NCI-H1092 treated with DMSO at 0.1 percent for 48 hours (cell line): ENCODE measurements at regions not wholly inside any gene's neighbourhood (a gene's known extent, or its start where the extent isn't known, plus 50 kb on each side); places are given as distances from the start of the nearest gene placed in this dataset.

ENCODE experiments used
- DNase-seq: peaks from one replicate; lab custom pipeline; 2025; lab: John Stamatoyannopoulos, UW

GRCh38 chr7:54810401-54810800 is 51.4 kb upstream of the SEC61G start:
- no peak for DNase-seq

- no peak for DNase-seq
These were observed 52.2 kb upstream of the SEC61G start for GRCh38 chr7:54811041-54811845.

DNA sequence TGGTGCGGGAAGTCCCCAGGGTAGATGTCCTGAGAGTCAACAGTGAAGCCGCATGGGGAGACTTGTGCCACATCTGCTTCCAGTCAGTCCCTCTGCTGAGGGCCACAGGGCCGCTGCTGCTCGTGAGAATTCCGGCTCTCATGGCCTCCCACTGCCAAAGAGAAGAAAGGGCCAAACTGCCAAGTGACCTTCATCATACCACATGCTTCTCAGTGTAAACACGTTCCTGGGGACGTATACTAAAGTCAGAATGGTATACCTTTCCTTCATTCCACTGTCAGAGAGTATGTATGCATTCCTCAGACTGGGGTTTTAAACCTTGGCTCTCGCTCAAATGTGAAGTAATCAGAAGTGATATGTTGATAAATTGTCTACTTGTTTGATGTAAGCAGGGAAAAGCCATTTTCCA is 52.8 kb upstream of the SEC61G start:
- DNase-seq: no peak

DNA sequence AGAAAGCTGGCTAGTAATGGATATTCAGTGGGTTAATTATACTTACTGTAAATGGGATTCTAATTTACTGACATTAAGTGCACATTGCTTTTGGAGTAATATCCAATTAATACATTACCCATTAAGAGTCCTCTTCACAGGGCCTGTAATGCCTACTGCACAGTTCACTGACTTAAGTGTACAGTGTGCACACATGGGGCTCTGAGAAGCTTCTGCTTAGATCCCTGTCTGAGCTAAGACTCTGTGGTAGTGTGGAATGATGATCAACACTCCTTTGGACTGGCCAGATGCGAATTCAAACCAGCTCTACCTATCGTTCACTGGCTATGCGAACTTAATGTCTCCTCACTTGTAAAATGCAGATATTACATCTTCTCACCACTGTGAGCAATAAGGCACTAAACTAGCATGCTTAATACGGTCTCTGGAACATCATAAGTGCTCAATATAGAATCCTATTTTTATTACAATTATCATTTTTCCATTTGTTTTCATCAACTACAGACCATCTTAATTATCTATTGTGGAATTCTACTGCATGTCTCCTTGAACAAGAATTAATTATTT is 53.8 kb upstream of the SEC61G start:
- no peak for DNase-seq

DNA sequence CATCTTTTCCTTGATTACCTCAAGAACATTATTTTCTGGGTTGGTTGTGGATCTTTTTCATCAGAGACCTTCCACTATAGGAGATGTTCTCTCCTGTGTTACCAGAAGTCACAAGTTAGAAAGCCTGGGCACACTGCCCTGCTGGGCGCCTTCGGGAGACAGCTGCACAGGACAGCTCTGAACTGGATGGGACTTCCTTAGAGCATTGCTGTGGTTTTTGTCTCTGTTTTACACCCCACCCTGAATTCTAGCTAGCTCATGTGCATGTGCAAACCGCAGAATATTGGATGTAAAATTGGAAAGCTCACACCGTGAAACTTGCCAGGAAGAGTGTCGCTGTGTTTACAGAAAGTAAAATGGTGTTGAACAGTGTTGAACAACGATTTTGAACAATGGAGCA is 54.4 kb upstream of the SEC61G start:
- no peak for DNase-seq

DNA sequence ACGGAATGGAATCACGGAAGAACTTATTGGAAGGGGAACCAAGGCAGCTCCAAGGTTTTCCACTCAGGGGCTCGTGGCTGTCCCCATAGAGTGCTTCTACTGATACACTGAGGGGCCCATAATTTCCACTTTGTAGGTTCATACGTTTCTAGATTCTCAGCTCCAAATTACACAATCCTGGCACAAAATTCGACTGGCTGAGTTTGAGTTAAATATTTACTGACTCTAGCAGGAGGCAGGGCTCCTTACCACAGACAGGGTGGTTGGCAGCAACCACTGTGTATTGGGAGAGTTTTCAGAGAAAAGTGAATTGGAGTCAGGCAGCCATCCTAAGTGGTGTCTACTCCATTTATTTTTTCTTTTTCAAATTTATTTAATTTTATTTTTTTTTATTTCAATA is 55.4 kb upstream of the SEC61G start:
- DNase-seq: no peak

DNA sequence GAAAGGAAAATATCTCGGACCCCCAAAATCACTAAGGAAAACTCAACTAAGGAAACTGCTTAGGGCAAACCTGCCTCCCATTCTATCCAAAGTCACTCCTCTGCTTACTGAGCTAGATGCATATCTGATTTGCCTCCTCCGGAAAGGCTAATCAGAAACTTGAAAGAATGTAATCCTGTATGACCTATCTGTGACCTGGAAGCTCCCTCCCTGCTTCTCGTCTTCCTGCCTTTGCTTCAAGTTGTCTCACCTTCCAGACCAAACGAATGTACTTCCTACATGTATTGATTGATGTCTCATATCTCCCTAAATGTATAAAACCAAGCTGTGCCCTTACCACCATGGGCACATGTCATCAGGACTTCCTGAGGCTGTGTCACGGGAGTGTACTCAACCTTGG is 58.1 kb upstream of the SEC61G start:
- no peak for DNase-seq

DNA sequence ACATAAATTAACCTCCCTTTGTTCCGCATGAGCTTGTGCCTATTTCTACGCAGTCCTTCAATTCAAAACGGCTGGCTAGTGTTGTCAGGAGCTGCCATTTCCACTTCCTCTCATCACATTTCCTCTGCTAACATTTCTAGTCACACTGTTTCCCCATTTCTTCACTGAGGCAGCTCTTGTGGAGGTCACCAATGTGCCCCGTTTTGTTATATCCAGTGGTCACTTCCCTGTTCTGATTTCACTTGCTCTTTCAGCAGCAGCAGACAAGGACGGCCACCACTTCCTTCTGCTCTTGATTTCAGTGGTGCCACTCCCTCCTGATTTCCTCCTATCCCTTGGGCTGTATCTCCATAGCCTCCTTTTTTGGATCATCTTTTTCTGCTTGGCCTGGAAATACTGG is 64.8 kb upstream of the SEC61G start:
- DNase-seq: no peak

GRCh38 chr7:54824655-54825054 is 65.6 kb upstream of the SEC61G start:
- DNase-seq: no peak

GRCh38 chr7:54825368-54825767 is 66.4 kb upstream of the SEC61G start:
- DNase-seq: no peak

GRCh38 chr7:54827734-54828133 is 68.7 kb upstream of the SEC61G start:
- DNase-seq: no peak

- no peak for DNase-seq
These were observed 72.1 kb upstream of the SEC61G start for GRCh38 chr7:54831046-54831643.

DNA sequence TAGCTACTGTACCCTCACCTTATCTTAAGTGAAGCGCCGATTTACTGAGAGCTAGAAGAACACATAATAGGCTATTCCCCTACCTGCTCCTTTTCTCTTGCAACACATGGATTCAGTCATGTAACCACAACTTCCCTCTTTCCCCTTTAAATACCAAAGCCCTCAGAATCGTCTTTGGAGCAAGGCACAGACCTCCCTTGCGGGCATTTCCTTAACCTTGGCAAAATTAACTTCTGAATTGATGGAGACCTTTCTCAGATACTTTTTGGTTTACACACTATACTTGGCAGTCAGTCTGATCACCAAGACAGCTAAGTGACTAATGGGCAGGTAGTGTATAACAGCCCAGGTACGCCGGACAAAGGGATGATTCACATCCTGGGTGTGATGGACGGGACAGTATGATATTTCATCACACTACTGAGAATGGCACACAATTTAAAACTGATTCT is 72.7 kb upstream of the SEC61G start:
- DNase-seq: no peak

DNA sequence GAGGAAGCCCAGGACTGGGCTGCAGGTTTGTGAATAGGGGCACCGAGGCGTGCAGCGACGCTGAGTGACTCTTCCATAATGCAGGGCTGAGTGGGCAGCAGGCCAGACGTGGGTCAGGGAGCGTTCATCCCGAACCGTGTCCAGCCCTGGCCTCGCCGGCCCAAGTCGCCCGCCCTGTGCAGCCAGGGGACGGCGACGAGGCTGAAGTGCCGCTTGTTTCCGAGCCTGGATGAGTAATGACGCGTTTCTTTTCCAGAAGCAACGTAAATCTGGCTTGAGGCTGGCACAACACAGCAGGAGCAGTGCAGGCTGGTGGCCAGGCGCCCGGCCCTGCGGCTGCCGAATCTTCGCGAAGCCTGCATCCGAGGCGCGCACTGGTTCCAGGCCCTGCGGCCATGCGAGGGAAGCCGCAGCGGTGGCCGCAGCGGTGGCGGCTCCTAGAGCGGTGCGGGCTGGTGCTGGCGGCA is 74.0 kb upstream of the SEC61G start:
- DNase-seq: peak; percentile 54

GRCh38 chr7:54837168-54837567 is 78.2 kb upstream of the SEC61G start:
- DNase-seq: no peak

DNA sequence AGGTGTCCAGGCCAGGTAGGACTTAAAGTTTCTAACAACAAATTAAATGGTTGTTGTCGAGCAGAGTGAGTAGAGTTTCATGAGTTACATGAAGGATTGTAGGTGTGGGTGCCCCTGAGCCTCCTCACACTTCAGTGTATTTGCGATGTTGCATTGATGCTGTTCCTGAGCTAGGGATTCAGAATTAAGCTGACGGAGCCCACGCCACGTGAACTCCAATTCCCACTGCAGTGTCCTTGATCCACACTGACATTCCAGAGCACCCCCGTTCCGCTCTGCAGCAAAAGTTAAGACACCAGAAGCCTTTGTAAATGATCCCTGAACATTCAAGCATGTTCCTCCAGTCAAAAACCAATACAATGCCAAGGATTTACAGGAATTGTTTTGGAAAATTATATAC is 78.8 kb upstream of the SEC61G start:
- DNase-seq: no peak

- no peak for DNase-seq
These were observed 79.3 kb upstream of the SEC61G start for GRCh38 chr7:54838175-54838910.

DNA sequence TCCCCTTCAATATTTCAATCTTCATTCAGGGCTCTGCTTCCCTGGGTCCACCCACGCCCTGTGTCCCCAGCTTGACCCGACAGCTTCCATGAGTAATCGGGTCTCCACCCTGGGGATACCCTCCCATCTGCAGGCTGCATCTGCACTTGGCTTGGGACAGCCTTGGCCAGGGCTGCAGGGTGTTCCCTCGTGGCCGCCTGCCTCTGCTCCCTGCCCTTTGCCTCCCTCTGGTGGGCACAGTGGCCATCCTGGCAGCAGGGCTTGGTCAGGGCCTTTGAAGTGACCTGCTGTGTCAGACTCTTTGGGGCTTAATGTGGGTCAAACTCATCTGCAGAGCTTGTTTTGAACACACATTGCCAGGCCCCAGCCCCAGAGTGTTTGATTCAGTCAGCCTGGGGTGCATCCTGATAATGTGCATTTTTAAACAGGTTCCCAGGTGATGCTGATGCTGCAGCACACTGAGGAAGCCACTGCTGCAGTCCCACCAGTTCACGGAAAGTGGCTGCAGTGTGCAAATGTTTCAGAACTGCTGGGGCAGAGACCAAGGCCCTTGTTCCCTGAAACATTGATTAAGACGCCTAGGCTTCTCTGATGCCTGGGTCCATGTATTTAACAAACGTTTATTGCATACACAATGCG is 80.7 kb upstream of the SEC61G start:
- peak; percentile 23 for DNase-seq

GRCh38 chr7:54841772-54842697 is 83.0 kb upstream of the SEC61G start:
- peak; percentile 11 for DNase-seq

DNA sequence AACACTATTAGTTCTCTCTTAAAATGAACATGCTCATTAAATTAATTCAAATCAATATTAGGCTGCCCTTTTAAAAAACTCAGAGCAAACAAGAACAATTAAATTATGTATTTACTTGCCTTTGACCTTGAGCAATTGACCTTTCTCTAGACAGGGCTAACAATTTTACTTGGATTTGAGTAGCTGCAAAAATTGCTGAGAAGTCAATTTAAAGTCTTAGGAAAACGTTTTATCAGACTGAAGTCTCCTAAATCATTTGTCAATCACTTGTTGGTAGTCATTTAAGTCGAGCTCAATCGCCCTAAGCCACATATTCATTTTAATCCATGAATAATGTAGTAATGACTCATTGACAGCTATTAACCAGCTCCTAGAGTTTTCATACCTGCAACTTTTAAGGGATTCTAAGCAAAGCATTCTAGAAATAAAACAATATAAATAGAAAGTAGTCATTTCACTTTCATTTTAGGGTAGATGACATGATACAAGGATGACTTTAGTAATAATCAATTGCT is 84.9 kb upstream of the SEC61G start:
- no peak for DNase-seq

GRCh38 chr7:54846273-54846672 is 87.3 kb upstream of the SEC61G start:
- DNase-seq: no peak
